HG03175 (cell line): ENCODE measurements at regions not wholly inside any gene's neighbourhood (a gene's known extent, or its start where the extent isn't known, plus 50 kb on each side); places are given as distances from the start of the nearest gene placed in this dataset.

Experiments
- ATAC-seq: cut with Tn5 transposase; IDR thresholded peaks from one replicate; pipeline ENCODE4 v1.9.1; 2021; ENCODE audit warnings: mild to moderate bottlenecking, moderate library complexity; ENCODE audit not compliant: unreplicated experiment

DNA sequence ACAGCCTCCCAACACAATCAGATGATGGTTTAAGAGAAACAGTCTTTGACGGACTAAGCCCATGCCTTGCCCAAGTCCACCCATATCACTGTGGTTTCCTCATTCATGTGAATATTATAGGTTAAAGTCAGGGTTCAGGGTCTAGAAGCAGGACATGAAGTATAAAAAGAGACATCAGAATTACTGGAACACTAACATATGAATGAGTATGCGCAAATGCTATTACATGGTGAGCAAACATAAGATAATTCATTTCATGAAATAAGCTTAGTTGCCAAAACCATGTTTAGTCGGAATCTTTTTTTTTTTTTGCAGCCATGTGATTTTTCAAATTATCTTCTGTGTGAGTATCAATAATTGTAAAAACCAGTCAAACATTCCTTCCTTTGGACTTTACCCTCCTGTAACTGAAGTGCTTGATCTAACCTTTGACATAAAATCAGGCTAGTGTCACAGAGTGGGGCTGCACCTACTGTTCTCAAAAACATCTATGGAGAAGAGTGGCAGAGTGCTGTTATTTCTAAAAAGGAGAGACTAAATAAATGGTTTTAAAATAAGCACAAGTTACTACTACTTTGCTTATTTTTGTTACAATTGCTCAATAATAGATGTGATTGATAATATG lies 84.9 kb upstream of the NRIP1 start:
- no peak for ATAC-seq

DNA sequence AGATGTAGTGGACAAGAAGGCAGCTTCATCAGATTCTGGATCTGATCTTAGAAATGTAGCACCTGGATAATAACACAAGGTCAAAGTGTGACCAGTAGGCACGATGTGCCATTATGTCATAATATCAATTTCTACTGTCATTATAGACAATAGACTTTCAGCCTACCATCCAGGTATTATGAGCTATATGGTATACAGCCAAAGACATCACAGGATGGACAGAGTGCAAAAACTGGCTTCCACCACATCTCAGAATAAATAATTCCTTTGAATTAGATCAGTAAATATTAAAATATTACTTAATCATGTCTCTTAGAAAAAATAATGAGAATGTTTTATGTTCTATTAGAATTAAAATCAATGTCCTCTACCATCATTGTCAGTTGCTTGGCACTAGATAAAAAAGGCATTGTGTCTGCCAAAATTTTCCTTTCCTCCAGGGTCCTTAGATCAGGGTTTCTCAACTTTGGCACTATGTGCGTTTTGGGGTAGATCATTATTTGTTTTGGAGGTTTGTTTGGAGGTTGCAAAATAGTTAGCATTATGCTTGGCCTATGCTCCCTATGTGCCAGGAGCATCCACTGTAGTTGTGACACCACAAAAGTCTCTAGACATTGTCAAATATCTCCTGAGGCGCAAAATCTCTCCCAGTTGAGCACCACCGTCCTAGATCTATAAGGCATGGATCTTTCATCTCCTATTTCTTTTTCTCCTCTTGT lies 86.7 kb upstream of the NRIP1 start:
- ATAC-seq = no peak

DNA sequence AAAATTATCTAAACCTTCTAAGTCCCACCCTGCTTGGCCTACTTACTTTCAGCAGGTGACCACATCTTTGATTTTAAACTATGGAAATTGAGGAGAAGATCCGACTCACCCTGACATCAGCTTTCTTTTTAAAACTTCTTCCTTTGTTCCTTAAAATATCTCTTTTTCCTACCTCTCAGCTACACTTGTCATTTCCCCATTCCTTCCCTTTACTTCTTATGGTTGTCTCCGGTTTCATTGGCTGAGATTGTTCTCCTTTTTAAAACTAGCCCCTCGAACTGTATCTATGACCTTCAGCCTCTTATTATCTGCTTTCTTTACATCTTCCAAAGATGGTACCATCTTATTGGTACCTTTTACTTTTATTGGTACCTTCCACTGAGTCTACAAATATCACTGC lies 87.8 kb upstream of the NRIP1 start:
- ATAC-seq = no peak

DNA sequence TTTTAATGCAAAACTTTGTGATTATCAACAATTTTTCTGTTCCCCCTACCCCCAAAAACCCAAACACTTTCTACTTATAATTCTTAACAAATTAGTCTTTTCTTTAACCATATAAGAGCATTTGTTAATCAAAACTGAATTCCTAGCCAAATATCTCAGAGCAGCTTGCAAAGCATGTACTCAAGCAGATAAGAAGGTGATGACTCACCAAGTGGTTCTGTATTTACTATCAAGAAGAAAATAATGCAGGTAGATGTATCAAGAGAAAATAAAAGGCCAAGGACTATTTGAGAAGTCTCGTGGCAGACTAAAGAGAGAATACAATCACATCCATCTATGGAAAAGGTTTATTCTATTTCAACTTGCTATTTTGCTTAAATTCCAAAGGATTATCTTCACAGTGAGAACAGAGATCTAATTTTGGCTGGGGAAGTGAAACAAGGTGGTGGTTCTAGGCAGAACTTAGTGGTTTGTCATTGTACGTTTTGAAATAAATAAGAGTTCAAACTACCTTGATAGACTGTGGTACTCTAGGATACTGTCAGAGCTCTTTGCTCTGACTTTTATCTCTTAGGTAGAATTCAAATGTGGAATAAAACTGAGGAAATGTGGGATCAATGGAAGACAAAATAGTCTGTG lies 94.7 kb upstream of the NRIP1 start:
- ATAC-seq = no peak

DNA sequence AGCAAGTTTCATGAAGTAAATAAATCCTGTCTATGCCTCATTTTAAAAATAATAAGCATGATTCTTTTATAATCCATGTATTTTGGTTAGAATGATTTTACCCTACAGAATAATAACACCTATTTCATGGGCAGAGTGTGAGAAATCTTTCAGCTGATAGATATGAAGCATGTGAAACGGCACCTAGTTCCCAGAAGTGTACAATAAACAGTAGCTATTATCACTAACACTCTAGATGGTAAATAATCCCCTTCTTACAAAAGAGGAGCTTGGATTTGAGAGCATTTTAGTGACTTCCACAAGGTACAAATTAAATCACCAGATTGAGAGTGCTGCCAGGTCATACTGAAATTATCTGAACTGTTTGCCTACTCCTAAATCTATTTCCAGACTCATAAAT lies 95.3 kb upstream of the NRIP1 start:
- ATAC-seq = no peak

DNA sequence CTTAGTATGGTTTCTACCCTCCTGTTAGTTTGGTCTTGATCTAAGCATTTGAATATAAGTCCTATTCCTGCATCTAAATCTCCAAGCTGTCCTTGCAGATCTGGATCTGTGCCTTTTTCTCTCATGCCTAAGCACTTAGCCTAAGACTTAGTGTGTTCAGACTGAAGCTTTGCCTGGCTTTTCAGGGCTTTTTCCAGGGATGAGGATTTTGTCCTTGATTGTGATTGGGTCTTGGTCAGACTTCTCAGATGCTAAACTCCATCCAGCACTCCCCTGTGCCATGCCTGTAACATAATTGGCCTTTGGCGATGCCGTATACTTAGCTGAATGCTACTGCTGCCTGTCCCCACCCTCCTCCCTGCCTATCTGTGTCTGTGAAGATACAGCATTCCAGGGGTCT lies 98.1 kb upstream of the NRIP1 start:
- ATAC-seq = no peak

DNA sequence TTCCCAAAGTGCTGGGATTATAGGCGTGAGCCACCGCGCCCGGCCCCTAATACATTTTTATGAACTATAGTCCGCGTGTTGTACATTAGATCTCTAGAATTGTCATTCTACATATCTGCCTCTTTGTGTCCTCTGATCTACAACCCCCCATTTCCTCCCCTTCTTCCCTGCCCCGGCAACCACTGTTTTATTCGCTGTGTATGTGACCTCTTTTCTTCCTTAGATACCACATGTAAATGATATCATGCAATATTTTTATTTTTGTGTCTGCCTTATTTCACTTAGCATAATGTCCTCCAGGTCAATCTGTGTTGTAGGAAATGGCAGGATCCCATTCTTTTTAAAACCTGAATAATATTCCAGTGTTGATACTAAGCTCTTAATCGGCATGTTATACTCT lies 99.5 kb upstream of the NRIP1 start:
- no peak for ATAC-seq

DNA sequence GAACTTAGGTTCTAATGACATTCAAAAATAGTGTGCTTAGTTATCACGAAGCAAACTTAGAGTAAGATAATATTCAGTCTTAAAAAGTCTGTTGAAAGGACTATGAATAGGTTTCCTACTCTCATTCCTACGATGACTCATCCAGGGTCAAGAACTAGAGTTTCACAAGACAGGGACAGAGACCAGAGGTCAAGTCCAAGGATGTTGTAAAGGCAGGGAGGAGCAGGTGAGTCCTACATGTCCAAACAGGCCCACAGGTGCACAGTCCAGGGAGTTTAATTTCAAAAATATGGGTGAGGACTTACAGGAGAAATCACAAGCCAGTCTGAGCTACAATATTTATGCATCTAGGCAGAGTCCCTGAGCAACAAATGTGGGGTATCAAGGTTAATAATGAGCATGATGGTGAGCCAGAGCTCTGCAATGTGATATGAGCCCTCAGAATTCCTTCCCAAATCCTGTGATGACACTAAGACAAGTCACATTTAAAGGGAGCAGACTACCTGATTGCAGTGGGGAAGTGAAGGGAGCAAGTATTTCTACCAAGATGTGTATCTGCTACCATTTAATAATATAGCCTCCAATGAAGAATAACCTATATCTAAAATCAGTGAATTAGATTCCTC lies 100.0 kb upstream of the NRIP1 start:
- ATAC-seq = no peak

DNA sequence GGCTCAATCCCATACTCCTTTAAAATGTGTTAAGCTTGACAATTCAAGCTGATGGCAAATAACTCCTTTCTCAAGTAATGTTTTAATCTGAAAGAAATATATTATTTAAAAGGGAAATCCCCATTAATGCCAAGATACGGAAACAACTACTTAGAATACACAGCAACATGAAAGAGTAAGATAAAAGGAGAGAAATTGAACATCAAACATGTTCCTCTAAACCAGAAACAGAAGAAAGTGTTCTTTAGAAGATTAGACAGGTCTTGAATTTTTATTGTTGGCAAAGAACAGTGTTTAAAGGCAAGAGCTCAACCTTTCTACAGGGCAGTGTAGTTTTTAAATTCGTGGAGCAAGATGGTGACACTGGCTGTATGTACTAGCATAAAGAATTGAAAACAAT lies 105.8 kb upstream of the NRIP1 start:
- no peak for ATAC-seq

DNA sequence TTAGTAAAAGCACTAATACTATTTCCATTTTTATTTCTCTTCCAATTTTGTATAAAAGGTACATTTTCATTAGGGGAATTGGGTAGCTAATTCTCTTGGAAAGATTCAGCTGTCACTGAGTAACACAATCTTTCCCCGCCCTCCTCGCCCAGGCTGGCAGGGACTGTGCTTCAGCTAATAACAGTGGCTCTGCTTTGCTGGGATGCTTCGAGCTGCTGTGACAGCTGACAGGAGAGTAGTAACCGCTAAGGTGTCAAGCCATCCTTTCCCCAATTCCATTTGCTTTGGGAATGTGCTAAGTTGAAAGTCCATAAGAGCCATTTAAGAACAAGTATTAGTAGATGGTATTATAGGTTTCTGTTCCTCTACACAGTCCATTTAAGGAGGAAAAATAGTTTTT lies 106.7 kb upstream of the NRIP1 start:
- ATAC-seq = no peak

DNA sequence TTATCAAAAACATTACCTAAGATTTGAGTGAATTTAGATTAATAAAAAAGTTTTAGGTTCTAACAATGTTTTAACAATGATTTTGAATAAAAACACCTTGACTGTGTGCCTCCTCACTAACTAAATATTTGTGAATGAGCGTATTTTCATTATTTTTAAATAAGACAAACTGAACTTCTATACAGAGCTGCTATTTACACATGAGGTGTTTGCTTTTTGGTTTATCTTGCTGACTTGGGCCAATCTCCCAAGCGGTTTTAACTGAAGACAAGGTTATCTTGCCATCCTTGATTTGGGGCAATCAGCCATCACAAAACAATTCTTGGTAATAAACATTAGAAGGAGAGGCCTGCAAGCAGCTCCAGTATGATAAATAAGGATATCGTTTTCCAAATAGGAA lies 108.2 kb upstream of the NRIP1 start:
- no peak for ATAC-seq

DNA sequence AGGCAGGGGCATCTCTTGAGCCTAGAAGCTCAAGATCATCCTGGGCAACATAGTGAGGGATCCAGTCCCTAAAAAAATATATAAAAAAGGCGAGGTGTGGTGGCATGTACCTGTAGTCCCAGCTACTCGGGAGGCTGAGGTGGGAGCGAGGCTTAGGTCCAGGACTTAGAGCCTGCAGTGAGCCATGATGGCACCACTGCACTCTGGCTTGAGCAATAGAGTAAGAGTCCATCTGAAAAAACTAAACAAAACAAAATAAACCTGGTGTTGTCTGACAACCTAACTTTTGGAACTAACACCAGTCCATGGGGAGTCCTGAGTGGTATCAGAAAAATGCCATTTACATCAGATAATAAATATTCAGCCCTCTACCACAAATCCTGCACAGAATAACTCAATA lies 110.1 kb upstream of the NRIP1 start:
- ATAC-seq = no peak

DNA sequence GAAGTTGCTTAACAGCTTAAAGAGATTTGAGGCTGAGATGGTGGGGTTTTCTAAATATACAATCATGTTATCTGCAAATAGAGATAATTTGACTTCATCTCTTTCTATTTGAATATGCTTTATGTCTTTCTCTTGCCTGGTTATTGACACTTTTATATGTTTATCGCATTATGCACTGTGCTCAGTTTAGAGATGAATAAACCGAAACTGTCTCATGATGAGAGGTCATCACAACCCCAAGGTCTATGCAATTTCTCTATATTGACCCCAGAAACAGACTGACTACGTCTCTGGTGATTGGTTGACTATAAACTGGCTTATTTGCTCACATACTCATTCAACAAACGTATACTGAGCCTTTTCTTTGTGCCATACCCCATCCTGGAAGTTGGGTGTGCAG lies 117.9 kb upstream of the NRIP1 start:
- ATAC-seq = no peak

DNA sequence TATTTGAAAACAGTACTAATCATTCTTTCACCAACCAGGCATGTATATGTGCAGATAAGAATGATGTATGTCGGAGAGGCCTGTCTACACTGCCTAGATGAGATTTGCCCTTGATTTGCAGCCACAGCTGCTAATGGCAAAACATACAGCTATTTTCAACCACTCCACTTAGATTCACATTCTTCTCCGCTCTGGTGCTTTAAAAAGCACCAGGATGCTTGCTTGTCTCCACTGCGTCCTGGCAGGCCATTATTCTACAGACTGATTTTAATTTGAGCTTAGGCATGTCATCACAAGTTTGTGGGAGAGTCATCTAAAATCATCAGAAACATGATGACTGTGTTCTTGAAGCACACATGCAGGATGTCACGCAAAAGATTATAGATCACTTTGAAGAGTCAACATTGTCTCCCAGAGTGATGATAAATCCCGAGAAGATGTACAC lies 119.0 kb upstream of the NRIP1 start:
- no peak for ATAC-seq

DNA sequence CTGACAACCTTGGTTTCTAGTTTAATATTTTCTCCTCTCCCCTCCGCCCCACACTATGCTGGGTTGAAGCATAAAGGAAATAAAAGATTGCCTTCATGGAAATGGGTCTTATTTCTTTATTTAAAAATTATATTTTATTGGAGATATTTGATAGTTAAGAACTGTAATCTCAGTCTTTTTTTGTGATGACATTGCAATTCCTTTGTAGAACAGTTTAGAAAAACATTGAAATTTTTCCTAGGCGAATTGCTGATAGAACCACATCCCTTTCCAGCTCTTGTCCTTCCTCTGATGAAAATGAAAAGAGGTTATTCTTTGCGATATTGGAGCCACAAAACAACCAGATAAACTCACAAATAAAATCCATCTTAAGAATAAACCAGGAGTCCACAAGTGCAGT lies 125.6 kb upstream of the NRIP1 start:
- ATAC-seq = no peak

DNA sequence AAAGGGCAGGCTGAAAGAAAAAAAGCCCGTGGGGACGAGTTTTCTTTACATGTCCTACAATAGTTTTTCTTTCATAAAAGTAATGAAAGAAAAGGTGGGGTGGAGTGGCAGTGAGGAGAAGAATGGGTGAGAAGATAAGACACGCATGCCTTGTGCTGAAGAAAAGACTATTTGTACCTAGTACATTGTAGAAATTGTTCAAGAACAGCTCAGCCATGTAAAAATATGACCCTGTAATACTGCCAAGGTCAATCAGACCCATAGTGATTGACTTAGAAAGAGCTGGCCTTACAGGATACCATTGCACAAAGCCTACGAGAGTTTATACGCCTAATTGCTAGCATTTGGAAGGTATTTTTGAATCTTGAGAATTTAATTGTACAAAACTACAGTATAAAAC lies 126.0 kb upstream of the NRIP1 start:
- ATAC-seq = no peak

DNA sequence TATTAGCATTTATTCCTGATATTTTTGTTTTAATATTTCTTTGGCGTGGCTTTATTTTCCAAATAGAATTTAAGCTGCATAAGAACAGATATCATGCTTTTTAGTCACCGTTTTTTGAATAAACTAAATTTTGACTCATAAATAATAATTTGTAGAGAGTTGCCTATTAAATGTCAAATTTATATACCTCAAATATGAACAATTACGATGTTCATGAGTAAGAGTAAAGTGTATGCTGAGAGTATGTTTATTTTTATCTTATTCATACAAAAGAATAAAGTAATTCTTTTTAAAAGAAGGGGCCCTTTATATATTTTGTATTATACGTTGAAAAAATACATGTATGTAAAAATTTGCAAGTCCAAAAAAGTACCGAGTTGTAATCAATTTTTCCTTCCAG lies 126.5 kb upstream of the NRIP1 start:
- ATAC-seq = no peak

DNA sequence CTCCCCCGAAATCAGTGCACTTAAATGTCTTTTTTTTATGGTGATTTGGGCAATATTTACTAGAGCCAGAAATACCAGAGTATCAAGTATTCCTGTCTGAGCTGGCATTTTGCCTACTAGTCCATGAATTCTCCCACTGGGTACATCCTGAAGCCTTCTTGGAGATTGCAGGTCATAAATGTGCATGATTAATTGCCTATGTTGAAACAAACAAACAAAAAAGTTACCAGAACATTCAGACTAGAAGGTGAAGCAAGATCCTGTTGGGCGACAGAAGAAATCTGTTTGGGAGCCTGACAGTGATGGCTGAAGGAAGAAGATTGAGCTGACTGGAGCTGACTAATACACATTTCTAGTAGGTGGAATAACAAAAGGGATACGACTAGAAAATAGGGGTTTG lies 127.4 kb upstream of the NRIP1 start:
- no peak for ATAC-seq

DNA sequence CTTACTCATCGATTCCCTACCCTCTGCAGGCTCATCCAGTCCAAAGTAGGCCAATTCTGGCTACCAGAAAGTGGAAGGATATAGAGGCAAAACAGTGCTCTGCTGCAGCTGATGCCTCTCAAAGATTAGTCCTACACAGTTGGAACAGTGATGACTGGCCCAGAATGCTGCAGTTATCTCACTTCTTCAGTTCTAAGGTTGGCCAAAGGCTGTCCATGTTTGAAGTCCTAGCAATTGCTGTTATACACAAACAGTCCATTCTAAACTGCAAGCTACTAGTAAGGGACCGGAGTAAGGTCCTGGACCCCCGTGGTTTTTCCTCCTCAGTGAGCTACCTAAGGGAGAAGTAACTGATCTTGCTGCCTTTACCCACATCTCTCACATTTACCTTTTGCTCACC lies 129.1 kb upstream of the NRIP1 start:
- ATAC-seq = no peak

DNA sequence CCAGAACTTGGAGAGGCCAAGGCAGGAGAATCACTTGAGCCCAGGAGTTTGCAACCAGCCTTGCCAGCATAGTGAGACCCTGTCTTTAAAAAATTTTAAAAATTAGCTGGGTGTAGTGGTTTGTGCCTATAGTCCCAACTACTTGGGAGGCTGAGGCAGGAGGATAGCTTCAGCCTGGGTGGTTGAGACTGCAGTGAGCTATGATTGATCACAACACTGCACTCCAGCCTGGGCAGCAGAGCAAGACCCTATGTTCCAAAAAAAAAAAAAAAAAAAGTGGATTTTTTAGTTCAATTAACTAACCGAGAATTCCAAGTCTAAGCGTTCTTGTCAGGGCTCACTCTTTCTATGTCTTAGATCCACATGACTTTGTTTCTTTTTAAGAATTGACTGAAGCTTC lies 130.3 kb upstream of the NRIP1 start:
- ATAC-seq = no peak

DNA sequence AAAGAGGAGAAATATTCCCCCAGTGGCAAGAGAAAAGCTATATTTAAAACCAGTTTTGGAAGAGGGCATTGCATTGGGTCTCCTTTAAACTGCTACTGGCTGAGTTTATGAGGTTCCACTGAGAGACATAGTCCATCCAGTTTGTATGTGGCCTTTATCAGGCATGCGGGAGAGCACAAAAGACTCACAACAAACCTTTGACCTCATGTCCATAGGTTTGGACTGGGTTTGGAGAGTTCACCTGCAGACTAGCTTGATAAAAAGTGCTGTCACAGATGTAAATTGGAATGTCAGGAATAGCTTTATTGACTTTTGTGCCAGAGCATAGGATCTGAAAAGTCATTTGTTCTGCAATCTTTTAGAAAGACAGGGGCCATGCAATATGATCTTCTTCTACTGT lies 131.0 kb upstream of the NRIP1 start:
- no peak for ATAC-seq

DNA sequence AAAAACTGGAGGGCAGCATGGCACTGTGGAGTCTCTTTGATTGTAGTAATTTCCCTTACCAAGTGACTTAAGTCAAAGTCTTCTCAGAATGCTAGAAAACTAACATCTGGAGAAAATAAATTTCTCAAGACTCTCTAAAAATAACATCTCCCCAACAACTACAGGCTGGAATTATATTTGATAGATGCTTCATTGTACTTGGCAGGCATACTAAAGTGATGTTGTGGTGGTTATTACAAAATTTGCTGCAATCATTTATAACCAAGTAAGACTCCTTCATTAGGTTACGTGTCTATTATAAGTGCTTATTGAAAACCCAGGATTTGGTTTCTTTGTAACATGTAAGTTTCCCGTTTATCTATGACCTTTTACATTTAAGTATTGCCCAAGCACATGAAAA lies 132.9 kb upstream of the NRIP1 start:
- no peak for ATAC-seq
